H54 (cell line): ENCODE measurements at regions not wholly inside any gene's neighbourhood (a gene's known extent, or its start where the extent isn't known, plus 50 kb on each side); places are given as distances from the start of the nearest gene placed in this dataset.
"Not testable (repeated sequence)": the region's sequence is repeated elsewhere in the genome, so short reads cannot be mapped to it uniquely, and the experiment has no call there.

ENCODE experiments used
- DNase-seq: peaks from one replicate; pipeline ENCODE4 v3.0.0; 2011; ENCODE audit warnings: low spot score, mixed read lengths; ENCODE audit not compliant: insufficient read length
- FAIRE-seq: peaks from 3 replicates; lab custom pipeline; 2011; peaks lifted over from hg19 to GRCh38; lab: Jason Lieb, UNC
- POLR2A ChIP-seq: IDR thresholded peaks from 2 replicates; pipeline ENCODE4 v1.6.1; 2011; ENCODE audit warnings: low read depth, mild to moderate bottlenecking, low read length

DNA sequence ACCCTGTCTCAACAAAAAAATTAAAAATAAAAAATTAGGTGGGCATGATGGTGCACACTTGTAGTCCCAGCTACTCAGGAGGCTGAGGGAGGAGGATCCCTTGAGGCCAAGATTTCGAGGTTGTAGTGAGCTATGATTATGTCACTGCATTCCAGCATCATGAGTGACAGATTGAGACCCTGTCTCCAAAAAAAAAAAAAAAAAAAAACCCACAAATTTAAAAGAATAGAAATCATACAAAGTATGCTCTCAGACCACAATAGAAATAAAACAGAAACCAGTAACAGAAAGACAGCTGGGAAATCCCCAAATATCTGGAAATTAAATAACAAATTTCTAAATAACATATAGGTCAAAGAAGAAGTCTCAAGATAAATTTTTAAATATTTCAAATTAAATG is 81.0 kb upstream of the HUWE1 start:
- DNase-seq = no peak
- TF ChIP-seq POLR2A = no peak
- no peak for FAIRE-seq

- FAIRE-seq, DNase-seq: not testable (repeated sequence)
Measured at GRCh38 chrX:53757181-53757580, 70.7 kb upstream of the HUWE1 start.

GRCh38 chrX:53746718-53747117 is 60.2 kb upstream of the HUWE1 start:
- no peak for TF ChIP-seq POLR2A
- no peak for FAIRE-seq
- no peak for DNase-seq

DNA sequence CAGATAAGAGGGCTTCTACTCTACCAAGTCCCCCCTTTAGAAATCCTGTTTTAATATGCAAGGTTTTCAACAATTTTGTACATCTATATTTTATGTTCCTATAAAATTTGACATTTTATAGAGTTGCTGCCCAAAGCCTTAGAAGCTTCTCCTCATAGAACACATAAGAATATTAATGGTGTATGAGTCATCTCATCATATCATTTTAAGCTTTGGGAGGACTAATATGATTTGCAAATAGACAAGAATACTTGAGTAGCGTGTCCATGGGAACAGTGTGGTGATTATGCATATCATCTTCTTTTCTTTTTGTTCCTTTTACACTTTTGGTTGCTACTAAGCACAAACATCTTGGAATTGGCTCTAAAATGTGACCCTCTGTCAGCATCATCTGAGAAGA is 56.7 kb upstream of the HUWE1 start:
- no peak for FAIRE-seq
- TF ChIP-seq POLR2A = no peak

GRCh38 chrX:53738370-53738906 is 51.9 kb upstream of the HUWE1 start:
- no peak for DNase-seq
- no peak for TF ChIP-seq POLR2A
- no peak for FAIRE-seq

More for the DNA sequence above, 56.7 kb upstream of the HUWE1 start:
- DNase-seq = no peak
